Cerebellar nuclear complex (tissue), 1 donor: ENCODE measurements at regions not wholly inside any gene's neighbourhood (a gene's known extent, or its start where the extent isn't known, plus 50 kb on each side); places are given as distances from the start of the nearest gene placed in this dataset.
"Not testable (repeated sequence)": the region's sequence is repeated elsewhere in the genome, so short reads cannot be mapped to it uniquely, and the experiment has no call there.

Experiments
- DNase-seq, 2 experiments: peaks; one replicate each; lab custom pipeline; 2025; lab: John Stamatoyannopoulos, UW

DNA sequence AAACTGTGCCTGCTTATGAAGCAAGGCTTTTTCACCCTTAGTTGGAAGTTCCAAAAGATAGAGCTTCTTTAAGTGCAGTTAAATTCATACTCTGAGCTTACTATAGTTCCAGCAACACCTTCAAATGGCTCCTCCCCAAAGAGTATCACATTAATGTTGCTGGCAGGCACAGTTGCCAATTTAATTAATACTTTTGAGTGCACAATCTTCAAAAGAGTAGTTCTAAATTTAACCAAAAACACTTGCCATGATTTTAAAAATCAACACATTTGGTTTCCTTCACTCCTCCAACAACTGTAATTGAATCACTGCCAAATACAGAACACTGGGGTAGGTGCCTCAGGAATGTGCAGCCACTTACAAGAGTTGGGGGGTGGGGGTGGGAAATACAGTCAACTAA, 150.6 kb upstream of the UBE2E3 start:
- no peak for DNase-seq

DNA sequence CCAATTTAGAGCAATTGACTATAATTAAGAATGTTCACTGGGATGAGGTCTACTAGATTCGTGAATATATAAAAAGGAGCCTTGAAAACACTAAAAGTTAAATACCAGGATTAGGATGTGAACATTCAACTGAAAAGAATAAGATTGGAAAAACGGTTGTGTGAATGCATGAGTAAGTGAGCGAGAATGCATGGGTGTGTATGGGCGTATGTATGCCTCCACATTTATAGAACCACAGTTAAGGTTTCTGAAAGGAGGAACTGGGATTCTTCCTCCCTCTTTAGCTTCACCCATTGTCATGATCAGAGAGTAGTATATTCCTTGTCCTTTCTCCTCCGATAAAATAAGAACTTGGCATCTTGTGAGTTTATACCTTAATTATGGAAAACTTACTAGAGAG, 151.1 kb upstream of the UBE2E3 start:
- no peak for DNase-seq

DNA sequence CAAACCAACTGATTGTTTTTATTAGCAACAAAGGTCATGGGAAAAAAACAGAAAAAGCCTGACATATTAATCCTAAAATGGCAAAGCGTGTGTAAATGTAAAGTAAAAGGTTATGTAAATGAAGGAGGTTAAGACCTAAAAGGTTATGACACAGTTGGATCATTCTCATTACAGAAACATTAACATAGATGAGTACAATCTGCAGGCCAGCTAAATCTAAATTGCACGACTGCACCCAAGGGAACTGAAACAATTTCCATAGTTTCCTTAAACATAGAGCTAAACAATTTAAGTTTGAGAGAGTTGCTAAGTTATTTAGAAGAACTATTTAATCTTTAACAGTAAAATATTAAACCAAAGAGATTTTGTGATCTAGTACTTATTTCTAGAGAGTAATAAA, 151.6 kb upstream of the UBE2E3 start:
- no peak for DNase-seq

DNA sequence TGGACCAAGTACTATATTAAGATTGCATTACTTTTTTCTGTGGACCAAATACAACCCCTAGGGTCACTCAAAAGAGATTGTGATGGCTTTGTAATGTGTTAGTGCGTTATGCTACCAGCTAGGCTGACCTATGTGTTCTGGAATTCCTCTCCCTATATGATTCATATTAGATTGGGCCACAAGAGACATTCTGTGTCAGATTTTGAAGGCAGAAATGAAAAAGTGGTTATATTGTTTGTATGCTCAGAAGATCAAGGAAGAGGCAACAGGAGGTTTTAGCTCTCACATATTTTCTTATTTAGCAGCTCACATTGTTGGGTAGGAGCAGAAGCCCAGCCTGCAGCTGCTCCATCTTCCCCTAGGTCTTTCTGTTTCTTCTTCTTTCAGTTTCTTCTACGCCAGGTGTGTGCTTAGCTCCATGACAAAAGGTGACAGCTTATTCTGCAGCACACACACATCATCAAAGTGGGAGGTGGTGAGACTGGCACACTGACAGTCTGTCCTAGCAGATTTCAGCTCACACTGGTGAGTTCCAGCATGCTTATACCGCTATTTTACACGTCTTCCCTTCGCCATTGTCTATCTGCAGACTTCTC, 156.8 kb upstream of the UBE2E3 start:
- no peak for DNase-seq

DNA sequence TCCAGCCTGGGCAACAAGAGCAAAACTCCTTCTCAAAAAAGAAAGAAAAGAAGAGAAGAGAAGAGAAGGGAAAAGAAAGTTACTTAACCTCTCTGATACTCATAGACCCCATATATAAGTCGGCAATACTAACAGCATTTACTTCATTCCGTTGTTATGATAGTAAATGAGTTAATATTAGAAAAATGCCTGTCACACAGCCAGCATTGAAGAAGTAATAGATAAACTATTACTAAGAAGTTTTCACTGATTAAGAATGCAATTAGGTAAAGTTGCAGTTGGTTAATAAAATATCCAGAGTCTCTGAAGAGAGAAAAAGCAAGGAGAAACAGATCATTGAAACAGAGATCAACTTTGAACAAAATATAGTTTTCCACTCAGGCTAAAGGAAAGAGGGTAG, 161.3 kb upstream of the UBE2E3 start:
- no peak for DNase-seq

DNA sequence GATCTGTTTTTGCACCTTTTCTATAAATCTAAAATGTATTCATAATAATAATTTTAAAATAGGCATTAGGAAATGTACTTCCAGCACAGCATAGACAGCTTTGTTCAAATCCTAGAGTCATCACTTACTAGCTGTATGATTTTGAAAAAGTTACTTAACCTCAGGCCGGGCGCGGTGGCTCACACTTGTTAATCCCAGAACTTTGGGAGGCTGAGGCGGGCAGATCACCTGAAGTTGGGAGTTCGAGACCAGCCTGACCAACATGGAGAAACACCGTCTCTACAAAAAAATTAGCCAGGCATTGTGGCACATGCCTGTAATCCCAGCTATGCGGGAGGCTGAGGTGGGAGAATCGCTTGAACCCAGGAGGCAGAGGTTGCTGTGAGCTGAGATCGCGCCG, 161.7 kb upstream of the UBE2E3 start:
- DNase-seq = not testable (repeated sequence)

DNA sequence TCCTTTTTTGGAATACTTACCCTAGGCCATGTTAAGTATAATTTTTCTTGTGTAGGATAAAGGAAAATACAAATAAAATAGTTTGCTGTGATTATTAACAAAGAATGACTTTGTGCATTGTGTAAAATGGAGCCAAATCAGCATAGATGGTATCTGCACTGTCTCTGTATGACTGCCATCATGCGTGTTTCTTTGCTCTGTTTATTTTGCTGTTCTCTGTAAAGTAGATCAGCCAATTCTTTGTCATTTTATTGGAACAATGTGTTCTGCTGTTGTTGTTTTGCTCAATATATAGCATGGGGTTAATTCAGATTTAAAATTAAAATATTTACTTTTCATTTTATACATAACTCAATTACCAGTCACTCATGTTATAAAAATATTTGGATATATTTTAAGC, 181.3 kb upstream of the UBE2E3 start:
- DNase-seq = no peak

DNA sequence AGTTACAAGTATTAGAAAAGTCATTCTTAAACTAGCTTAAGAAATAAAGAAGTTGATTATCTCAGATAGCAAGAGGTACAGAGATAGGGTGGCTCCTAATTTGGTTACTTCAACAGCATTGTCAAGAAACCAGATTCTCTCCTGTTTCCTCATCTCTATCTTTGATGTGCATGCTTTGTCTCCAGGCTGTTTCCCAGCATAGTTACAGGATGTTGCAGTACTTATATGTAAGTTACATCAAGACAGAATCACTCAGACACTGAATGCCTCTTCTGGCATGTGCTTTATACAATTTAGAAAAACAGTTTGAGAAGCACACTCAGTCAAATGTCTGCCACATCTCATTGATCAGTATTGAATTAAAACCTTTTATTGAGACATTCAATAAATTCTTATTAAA, 189.5 kb upstream of the UBE2E3 start:
- DNase-seq = no peak

DNA sequence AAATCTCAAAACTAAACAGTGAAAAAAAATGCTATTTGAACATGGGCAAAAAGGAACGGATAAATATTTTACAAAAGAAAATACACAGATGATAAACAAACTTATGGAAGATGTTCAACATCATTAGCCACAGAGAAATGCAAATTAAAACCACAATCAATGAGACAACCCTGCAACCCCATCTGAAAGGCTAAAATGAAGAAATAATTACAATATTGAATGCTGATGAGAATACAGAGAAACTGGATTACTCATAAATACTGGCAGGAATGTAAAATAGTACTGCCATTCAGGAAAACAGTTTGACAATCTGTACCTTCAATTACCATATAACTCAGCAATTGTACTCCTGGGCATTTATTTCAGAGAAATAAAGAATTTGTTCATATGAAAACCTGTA, 193.1 kb upstream of the UBE2E3 start:
- no peak for DNase-seq

DNA sequence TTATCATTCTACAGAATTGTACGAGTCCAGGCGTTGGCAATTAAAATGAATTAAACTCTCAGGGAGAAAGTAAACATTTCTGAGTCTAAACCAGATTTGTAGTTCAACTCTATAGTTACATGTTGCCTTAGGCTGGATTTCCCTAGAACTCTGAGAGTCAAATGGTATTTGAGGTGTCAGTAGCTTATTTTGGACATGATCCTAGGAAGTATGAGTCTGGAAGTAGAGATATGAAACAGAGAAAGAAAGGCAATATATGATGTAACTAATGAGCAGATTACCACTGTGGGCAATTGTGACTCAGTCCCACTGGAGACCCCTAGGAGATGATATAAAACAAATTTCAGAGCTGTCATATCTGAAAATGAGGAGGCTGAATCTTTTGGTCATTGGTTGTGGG, 199.1 kb upstream of the UBE2E3 start:
- no peak for DNase-seq

DNA sequence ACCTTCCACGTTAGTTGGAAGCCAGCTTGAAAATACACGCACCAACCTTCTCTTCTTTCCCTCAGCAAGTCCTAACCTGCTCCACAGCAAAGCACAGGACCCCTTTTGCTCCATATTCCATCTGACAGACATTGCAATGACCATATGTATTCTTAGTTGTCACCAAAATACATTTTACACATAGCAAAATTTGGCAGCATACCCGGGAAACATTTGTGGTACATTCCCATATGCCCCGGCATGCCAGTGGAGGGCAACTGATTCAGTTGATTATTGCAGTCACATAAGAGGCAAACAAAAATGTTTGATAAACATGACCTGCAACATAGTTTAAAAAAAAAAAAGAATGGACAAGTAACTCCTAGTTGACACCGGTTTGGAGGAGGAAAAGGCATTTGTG, 202.1 kb upstream of the UBE2E3 start:
- no peak for DNase-seq

DNA sequence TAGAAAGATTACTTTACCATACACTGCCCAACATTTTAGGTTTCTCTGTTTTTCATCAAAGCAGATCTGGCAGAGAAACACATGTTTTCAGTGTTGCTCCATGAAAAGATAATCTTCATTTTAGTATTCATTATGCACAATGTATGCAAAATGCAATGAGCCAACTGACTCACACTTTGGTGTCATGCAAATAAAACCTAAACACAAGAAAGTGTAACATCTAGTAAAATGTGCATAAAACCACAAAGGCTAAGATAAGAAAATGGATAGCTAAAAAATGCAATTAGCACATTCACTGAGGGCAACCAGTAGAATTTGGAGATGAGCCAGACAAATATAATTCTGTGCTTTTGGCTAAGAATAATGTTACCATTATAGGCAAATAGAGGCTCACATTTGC, 203.5 kb upstream of the UBE2E3 start:
- no peak for DNase-seq

DNA sequence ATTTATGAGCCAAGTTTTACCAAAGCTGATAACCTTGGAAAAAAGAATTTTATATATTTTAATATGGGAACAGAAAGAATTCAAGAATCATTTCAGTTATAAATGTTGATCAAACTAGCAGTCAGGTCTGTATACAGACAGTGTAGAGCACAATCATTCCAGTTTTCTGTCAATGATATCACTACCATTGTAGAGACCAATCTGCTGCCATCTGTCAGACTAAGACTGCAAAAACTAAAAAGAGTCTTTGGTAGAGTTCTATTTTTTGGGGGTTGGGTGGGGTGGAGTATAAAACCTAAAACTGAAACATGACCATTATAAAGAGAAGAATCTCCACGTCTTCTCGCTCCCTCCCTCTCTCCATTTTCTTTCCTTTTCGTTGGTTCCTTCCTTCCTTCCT, 204.7 kb upstream of the UBE2E3 start:
- no peak for DNase-seq

DNA sequence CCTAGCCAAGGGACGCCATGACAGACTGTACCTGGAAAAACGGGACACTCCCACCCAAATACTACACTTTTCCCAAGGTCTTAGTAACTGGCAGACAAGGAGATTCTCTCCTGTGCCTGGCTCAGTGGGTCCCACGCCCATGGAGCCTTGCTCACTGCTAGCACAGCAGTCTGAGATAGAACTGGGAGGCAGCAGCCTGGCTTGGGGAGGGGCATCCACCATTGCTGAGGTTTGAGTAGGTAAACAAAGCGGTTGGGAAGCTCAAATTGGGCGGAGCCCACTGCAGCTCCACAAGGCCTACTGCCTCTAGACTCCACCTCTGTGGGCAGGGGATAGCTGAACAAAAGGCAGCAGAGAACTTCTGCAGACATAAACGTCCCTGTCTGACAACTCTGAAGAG, 215.1 kb upstream of the UBE2E3 start:
- DNase-seq = not testable (repeated sequence)

DNA sequence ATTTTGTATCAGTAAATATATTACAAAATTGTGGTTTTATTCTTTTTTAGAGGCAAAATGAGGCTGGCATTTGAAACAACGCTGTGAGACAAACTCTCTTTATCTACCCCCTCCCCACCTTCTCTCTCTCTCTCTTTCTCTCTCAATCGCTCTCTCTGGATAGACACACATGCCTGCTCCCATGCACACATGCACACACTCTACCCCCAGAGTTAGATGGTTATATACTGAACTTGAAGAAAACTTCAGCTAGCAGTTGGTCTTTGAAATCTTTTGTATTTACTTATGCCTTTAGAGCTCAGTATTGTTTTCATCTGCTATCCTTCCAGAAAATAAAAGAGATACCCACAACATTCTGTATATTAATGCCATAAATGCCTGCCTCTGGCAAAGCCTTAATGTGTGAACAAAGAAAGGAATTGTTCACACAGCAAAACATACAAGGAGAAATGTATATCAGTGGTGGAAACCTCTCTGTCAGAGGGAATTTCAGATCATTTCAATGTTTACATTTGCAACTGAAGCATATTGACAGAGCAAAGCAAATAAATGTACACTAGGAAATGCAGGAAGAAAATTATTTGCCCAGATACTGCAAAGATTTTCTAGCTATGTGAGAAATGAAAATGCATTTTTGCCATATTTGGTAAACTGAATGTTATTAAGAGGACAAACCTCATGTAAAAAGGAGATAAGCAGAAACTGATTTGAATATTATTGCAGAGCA, 217.0 kb upstream of the UBE2E3 start:
- no peak for DNase-seq

DNA sequence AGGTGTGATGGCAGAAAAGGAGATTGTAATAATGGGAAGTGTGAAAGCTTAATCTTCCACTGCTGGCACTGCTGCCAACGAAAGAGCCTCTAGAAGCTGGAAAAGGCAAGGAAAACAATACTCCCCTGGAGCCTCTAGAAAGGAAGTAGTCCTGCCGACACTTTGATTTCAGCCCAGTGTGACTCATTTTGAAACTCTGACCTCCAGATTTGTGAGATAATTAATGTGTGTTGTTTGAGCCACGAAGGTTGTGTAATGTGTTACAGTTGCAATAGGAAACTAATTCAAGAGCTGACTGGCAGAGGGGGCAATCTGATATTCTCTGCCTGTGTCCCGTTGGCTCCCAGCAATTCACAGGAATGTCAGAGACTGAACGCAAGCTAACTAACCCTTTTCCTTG, 219.2 kb upstream of the UBE2E3 start:
- DNase-seq = no peak

DNA sequence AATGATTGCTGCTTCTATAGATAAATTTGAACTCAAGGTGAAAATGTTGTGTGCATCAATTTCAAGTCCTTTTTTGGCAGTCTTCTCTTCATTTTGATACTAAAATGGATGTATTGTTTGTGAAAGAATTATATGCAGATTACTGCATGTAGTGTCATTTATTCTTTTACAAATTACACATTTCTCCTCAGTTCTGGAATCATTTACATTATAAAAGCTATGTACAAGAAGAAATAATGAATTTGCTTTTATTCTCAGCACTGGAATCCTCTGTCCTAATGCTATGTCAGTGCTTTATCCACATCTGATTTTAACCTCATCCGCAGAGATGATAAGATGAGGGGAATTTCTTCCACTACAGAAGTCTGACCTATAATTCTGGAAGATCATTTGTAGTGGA, 220.8 kb upstream of the UBE2E3 start:
- DNase-seq = no peak

DNA sequence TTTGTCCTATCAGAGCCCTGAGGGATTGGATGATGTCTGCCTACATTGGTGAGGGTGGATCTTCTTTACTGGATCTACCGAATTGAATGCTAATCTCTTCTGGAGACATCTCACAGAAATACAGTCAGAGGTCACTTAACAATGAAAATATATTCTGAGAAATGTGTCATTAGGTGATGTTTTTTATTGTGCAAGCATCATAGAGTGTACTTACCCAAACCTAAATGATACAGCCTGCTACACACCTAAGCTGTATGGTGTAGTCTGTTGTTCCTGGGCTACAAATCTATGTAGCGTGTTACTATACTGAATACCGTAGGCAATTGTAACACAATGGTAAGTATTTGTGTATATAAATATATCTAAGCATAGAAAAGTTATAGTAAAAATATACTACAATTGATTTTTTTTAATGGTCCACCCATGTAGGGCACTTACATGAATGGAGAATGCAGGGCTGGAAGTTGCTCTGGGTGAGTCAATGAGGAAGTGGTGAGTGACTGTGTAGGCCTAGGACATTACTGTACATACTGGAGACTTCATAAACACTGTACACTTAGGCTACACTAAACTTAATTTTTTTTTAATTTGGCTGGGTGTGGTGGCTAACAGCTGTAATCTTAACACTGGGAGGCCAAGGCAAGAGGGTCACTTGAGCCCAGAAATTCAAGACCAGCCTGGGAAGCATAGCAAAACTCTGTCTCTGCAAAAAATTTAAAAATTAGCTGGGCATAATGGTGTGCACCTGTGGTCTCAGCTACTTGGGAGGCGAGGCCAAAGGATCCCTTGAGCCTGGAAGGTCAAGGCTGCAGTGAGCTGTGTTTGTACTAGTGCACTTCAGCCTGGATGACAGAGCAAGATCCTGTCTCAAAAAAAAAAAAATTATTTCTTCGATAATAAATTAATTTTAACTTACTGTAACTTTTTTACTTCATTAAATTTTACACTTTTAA, 226.3 kb upstream of the UBE2E3 start:
- DNase-seq = no peak

DNA sequence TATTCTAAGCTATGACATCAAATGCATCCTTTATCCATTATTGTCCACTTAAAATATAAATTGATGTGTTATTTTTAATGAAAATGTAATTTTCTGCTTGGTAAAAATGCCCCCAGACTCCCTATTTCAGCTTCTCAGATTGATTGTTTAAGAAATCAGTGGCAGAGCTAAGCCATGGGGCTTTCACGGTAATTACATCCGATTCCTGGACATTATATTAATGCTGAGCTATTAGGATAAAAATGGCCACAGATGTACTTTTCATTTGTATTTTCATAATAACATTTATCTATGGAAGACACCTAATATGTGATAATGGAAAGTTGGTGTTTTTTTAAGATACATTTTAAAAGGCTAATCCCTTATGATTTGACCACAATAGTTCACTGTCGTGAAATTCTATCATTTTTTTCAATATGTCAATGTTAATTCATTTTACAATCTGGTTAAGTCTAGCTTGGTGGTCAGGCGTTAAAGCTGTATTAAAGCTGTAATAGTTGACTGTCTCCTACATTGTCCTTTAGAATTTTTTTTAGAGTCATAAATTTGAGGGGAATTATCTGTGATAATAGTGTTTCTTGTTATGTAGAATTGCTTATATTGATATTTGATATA, 229.0 kb upstream of the UBE2E3 start:
- no peak for DNase-seq

DNA sequence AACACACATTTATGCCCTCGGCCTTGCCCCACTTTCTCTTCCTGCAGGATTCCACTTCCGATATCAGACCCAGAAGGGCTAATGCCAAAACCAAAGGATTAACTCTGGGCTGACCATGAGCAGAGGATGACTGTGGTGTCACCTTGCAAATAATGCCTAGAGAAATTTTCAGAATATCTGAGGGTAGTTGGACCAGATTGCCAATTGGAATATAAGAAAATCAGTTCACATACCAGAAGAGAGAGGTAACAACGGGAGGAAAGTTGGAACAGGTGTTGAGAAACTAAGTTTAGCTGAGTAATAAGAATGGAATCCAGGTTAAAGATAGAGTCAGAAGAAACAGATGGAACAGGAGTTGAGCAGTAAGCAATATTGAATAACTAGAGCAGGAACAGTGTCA, 232.7 kb upstream of the UBE2E3 start:
- DNase-seq = no peak

DNA sequence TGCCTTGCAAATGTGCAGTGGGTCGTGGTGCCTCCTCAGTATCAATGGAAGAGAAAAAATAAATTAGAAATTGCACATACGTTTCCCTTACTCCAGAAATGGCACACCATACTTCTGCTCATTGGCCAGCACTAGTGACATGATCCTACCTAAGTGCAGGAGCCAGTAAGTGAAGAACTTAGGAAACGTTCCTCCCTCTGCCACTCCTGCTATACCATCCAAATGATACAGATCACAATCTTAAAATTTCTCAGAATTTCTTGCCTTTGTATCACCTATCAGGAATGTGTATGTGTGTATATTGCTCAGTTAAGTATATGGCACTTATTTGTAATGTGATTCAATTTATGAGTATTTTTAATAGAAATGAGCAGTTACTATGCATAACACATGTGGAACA, 237.0 kb upstream of the UBE2E3 start:
- DNase-seq = no peak

DNA sequence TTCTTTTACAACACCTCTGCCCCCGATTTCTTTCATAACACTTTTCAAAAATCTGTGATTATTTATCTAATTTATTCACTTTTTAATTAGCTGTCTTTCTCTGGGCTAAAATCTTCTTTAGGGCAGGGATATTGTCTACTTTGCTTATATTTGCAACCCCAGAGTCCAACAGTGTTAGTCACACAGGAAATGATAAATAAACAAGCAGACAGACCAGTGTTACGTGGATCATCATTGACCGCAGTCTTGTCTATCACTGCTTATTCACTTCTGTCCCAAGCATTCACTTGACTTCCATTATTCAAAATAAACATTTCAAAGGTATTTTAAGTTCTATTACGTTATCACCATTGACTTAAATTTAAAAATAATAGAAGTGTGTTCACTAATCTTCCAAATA, 237.6 kb upstream of the UBE2E3 start:
- no peak for DNase-seq

DNA sequence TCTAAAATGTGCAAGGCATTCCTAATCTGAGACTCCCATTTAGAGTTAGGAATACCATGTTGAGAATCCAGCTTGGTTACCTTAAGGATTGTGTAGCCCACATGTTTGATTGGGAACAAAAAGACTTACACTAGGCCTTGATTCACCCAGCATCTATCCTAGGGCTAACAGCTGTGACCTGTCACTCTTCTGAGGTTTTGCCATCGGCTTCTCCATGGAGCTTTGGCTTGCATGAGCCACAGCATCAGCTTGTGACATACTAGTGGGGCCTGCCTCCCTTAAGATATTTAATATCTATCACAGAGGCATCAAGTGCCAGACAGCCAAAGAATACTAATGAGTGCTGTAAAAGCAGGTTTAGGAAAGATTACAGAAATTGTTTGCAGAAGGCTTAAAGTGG, 241.3 kb upstream of the UBE2E3 start:
- no peak for DNase-seq
